DND-41 (cell line): ENCODE measurements at regions not wholly inside any gene's neighbourhood (a gene's known extent, or its start where the extent isn't known, plus 50 kb on each side); places are given as distances from the start of the nearest gene placed in this dataset.

Experiments used
- ATAC-seq: fragments of 200-7000 bp; cut with Tn5 transposase; 3 replicates; pipeline ENCODE4 v1.9.1; 2021; ENCODE audit warnings: low read depth; ENCODE audit not compliant: insufficient read depth
- DNase-seq: peaks from one replicate; pipeline ENCODE4 v3.0.0-alpha.2; 2020
- H2AFZ ChIP-seq: 2 replicates; pipeline ENCODE4 v1.6.0; 2012; ENCODE audit warnings: low read depth, low read length
- H3K27ac ChIP-seq: 2 replicates; pipeline ENCODE4 v1.5.1; 2012; ENCODE audit warnings: low read length, inconsistent platforms
- H3K27me3 ChIP-seq: fragments of 200-600 bp; sonication (generic); 2 replicates; pipeline ENCODE4 v1.6.0; 2012; ENCODE audit warnings: low read length, mild to moderate bottlenecking, inconsistent platforms; ENCODE audit not compliant: insufficient read depth, poor library complexity
- H3K36me3 ChIP-seq: 2 replicates; pipeline ENCODE4 v1.5.1; 2012; ENCODE audit warnings: low read length, inconsistent platforms; ENCODE audit not compliant: insufficient read depth
- H3K4me1 ChIP-seq: 2 replicates; pipeline ENCODE4 v1.5.1; 2012; ENCODE audit warnings: mild to moderate bottlenecking, low read length; ENCODE audit not compliant: insufficient read depth
- H3K4me2 ChIP-seq: 2 replicates; pipeline ENCODE4 v1.6.0; 2012; ENCODE audit warnings: mild to moderate bottlenecking, moderate library complexity, low read length, inconsistent platforms; ENCODE audit not compliant: insufficient read depth
- H3K4me3 ChIP-seq, 2 experiments: fragments of 200-600 bp in 1 of 2; shearing (Covaris generic) in 1 of 2; 2 replicates each; pipeline ENCODE4 v1.5.1; 2012 to 2016; ENCODE audit warnings: inconsistent platforms in 2 of 2, low read length in 2 of 2, mild to moderate bottlenecking in 2 of 2, low read depth in 1 of 2, moderate library complexity in 1 of 2
- H3K79me2 ChIP-seq: 2 replicates; pipeline ENCODE4 v1.6.0; 2012; ENCODE audit warnings: low read length, inconsistent platforms; ENCODE audit not compliant: insufficient read depth
- H3K9ac ChIP-seq: 2 replicates; pipeline ENCODE4 v1.6.0; 2012; ENCODE audit warnings: low read depth, mild to moderate bottlenecking, inconsistent platforms, low read length, moderate library complexity
- H3K9me3 ChIP-seq: 2 replicates; pipeline ENCODE4 v1.5.1; 2012; ENCODE audit warnings: low read length, moderate library complexity, mild to moderate bottlenecking, inconsistent platforms; ENCODE audit not compliant: insufficient read depth, severe bottlenecking
- H4K20me1 ChIP-seq: 2 replicates; pipeline ENCODE4 v1.6.0; 2012; ENCODE audit warnings: low read length; ENCODE audit not compliant: insufficient read depth
- EZH2 ChIP-seq: IDR thresholded peaks from 3 replicates; pipeline ENCODE4 v1.6.1; 2012; ENCODE audit warnings: borderline replicate concordance, low read depth, mild to moderate bottlenecking, moderate library complexity, low read length, inconsistent platforms; ENCODE audit not compliant: severe bottlenecking
- TF ChIP-seq, protein P1 (sequence below): IDR thresholded peaks from 2 replicates; pipeline ENCODE4 v1.5.1; 2012; ENCODE audit warnings: borderline replicate concordance, low read length, moderate library complexity, mild to moderate bottlenecking; ENCODE audit not compliant: poor library complexity, severe bottlenecking; ENCODE audit errors: extremely low read depth

DNA sequence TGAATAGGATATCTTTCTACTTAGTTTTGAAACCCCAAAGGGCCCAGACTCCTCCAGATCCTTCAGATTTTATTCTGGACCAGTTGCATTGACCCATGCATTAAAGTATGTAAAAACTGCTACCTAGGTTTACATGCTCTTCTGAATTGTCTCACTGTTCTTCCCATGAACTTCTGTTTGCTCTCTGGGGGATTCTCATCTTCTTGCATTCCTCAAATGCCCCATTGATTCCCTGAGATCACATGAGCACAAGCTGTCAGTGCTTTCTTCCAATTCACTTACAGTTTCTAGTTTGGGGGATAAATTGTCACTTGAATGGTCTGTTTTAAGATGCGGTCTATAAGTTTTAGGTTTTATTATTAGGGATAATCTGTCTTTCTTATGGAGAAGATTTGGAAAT, 188.9 kb upstream of the KIF2B start:
- no peak for TF ChIP-seq EZH2
- no peaks in the 10 kb centered on the region for H4K20me1 ChIP-seq
- no peak for ATAC-seq
- no peak overlapping the region for H2AFZ ChIP-seq
- H3K4me1 ChIP-seq = no peaks in the 10 kb centered on the region
- H3K4me2 ChIP-seq = no peak overlapping the region
- DNase-seq = no peak
- no peaks in the 10 kb centered on the region for H3K27me3 ChIP-seq
- H3K27ac ChIP-seq = no peak overlapping the region
- no peaks in the 10 kb centered on the region for H3K79me2 ChIP-seq
- no peak overlapping the region for H3K9ac ChIP-seq
- H3K36me3 ChIP-seq = no peaks in the 10 kb centered on the region
- H3K4me3 ChIP-seq = no peak overlapping the region
- H3K9me3 ChIP-seq = no peaks in the 10 kb centered on the region

DNA sequence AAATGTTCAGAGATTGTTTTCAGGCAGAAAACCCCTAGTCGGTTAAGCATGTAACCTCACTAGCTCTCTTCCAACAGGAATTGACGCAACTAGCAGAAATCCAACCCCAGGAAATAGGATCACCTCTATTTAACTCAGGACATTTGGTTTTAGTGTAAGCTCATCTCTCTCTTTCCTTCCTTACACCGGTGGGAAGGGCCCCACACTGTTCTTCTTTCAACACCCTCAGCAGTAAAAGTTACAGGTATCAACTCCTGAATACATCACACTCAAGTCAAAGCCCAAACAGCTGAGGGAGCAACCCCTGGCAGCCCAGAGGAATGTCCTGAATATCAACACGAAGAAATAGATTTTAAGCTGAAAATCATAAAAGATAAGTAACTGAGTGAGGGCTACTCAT, 191.2 kb upstream of the KIF2B start:
- TF ChIP-seq EZH2 = no peak
- TF ChIP-seq, protein P1, sequence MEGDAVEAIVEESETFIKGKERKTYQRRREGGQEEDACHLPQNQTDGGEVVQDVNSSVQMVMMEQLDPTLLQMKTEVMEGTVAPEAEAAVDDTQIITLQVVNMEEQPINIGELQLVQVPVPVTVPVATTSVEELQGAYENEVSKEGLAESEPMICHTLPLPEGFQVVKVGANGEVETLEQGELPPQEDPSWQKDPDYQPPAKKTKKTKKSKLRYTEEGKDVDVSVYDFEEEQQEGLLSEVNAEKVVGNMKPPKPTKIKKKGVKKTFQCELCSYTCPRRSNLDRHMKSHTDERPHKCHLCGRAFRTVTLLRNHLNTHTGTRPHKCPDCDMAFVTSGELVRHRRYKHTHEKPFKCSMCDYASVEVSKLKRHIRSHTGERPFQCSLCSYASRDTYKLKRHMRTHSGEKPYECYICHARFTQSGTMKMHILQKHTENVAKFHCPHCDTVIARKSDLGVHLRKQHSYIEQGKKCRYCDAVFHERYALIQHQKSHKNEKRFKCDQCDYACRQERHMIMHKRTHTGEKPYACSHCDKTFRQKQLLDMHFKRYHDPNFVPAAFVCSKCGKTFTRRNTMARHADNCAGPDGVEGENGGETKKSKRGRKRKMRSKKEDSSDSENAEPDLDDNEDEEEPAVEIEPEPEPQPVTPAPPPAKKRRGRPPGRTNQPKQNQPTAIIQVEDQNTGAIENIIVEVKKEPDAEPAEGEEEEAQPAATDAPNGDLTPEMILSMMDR = no peak
- no peak overlapping the region for H3K4me2 ChIP-seq
- H3K9ac ChIP-seq = no peak overlapping the region
- no peak overlapping the region for H3K4me3 ChIP-seq
- H3K27ac ChIP-seq = no peak overlapping the region
- H3K79me2 ChIP-seq = no peaks in the 10 kb centered on the region
- H2AFZ ChIP-seq = no peak overlapping the region
- H3K27me3 ChIP-seq = no peaks in the 10 kb centered on the region
- H3K4me1 ChIP-seq = no peaks in the 10 kb centered on the region
- no peak for ATAC-seq
- no peaks in the 10 kb centered on the region for H3K9me3 ChIP-seq
- no peaks in the 10 kb centered on the region for H3K36me3 ChIP-seq
- no peaks in the 10 kb centered on the region for H4K20me1 ChIP-seq
- no peak for DNase-seq

DNA sequence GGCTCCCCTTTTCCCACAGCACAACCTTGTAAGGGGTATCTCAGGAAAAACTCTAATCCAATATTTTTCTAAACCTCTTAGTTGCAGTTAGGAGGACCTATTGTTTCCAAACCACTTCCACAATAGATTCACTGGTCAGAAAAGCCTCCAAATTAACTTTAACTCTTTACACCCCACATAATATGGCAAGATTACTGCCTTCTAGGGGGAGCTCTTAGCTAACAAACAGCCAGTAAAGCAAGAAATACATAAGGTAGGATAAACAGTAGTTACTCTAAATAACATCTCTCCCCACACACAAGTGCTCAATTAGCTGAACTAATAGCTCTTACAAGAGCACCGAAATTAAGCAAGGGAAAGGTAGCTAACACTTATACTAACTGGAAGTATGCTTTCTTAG, 192.1 kb upstream of the KIF2B start:
- TF ChIP-seq, protein P1 = no peak
- no peak for TF ChIP-seq EZH2
- H3K9me3 ChIP-seq = no peaks in the 10 kb centered on the region

DNA sequence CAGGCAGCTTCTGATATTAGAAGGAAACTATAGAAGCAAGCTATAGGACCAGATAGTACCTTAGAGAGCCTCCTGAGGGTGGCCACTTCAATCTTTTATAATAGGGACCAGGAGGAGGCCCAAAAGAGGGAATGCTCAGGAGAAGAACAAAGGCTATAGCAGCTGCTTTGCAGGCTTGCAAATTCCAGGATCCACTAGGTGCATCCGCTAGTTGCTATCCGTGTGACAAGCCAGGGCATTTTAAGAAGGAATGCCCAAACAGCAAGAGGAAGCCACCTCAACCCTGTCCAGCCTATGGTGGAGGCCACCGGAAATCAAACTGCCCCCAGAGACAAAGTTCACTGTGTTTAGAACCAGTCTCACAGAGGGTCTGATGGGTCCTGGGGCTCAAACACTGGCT, 192.6 kb upstream of the KIF2B start:
- H3K27me3 ChIP-seq = no peaks in the 10 kb centered on the region
- DNase-seq (no peak), ATAC-seq (no peak)
- H3K4me3 ChIP-seq = no peak overlapping the region
- no peaks in the 10 kb centered on the region for H3K9me3 ChIP-seq
- H3K4me2 ChIP-seq = no peak overlapping the region
- TF ChIP-seq, protein P1 = no peak
- no peak for TF ChIP-seq EZH2
- no peaks in the 10 kb centered on the region for H3K79me2 ChIP-seq
- no peaks in the 10 kb centered on the region for H3K4me1 ChIP-seq
- H3K9ac ChIP-seq = no peak overlapping the region
- H4K20me1 ChIP-seq = no peaks in the 10 kb centered on the region
- no peaks in the 10 kb centered on the region for H3K36me3 ChIP-seq
- H3K27ac ChIP-seq = no peak overlapping the region
- no peak overlapping the region for H2AFZ ChIP-seq

More for the DNA sequence above, 192.1 kb upstream of the KIF2B start:
- no peak overlapping the region for H2AFZ ChIP-seq
- no peak overlapping the region for H3K27ac ChIP-seq
- H3K4me2 ChIP-seq = no peak overlapping the region
- no peak overlapping the region for H3K9ac ChIP-seq
- no peak overlapping the region for H3K4me3 ChIP-seq
- ATAC-seq (no peak), DNase-seq (no peak)
- H4K20me1 ChIP-seq = no peaks in the 10 kb centered on the region
- H3K27me3 ChIP-seq = no peaks in the 10 kb centered on the region
- H3K36me3 ChIP-seq = no peaks in the 10 kb centered on the region
- no peaks in the 10 kb centered on the region for H3K4me1 ChIP-seq
- H3K79me2 ChIP-seq = no peaks in the 10 kb centered on the region
